SK-N-MC (cell line): ENCODE measurements at regions not wholly inside any gene's neighbourhood (a gene's known extent, or its start where the extent isn't known, plus 50 kb on each side); places are given as distances from the start of the nearest gene placed in this dataset.

Experiments
- EZH2 ChIP-seq: fragments of 200-600 bp; sonication (generic); IDR thresholded peaks from one replicate; pipeline ENCODE4 v1.6.1; 2017; ENCODE audit warnings: antibody characterized with exemption
- POLR2AphosphoS5 ChIP-seq: IDR thresholded peaks from 2 replicates; pipeline ENCODE4 v1.6.1; 2012; ENCODE audit warnings: mild to moderate bottlenecking, low read depth, low read length, borderline replicate concordance

DNA sequence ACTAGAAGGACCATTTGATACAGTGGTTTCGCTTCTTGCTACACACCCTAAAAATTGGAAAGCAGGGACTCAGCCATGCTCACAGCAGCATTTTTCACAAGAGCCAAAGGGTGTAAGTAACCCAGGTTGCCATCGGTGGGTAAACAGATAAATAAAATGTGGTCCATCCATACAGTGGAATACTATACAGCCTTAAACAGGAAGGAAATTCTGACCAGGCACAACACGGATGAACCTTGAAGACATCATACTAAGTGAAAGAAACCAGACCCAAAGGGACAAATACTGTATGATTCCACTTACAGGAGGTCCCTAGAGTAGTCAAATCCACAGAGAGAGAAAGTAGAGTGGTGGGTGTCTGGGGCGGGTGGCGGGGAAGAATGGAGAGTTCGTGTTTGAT is 220.9 kb downstream of the PHETA1 start:
- TF ChIP-seq EZH2 (no peak), POLR2AphosphoS5 (no peak)
